Cardiac fibroblast (primary cell): ENCODE measurements at regions not wholly inside any gene's neighbourhood (a gene's known extent, or its start where the extent isn't known, plus 50 kb on each side); places are given as distances from the start of the nearest gene placed in this dataset.
A peak's percentile ranks its signal among the peaks of the same experiment; 100 is the strongest.

Experiments used
- DNase-seq, 2 donors: peaks; one replicate each; pipeline versions ENCODE4 v3.0.0 to v3.0.0-alpha.2; 2010; ENCODE audit warnings: low read depth in 2 of 2
- H3K4me3 ChIP-seq, 2 donors: replicated peaks in 1 of 2; 1 replicate in 1 of 2; 2 replicates in 1 of 2; pipeline ENCODE4 v1.5.1; 2011; ENCODE audit warnings: low read depth in 2 of 2, low read length in 2 of 2, mild to moderate bottlenecking in 2 of 2, moderate library complexity in 1 of 2
- TF ChIP-seq, protein P1 (sequence below): IDR thresholded peaks from one replicate; pipeline ENCODE4 v1.5.1; 2011; ENCODE audit warnings: low read depth, mild to moderate bottlenecking, low read length, inconsistent platforms

DNA sequence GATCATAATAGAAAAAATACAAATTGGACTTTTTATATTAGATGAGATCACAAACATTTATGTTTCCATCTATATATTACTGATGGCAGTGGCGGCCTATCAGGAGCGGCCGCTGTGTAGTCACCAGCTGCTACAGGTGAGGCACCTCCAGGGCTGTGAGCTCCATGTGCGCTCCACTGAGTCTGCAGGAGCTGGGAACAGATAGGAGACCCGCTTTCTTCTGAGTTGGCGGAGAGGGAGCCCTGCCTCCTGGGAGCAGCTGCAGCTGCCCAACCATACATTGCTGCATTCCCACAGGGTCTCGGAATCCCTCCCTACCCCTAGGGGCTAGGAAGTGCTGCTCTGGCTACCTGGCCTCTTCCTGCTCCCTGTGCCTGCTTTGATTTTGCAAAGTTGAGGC lies 812.9 kb downstream of the PDHA2 start:
- H3K4me3 ChIP-seq: no peak overlapping the region
- TF ChIP-seq, protein P1, sequence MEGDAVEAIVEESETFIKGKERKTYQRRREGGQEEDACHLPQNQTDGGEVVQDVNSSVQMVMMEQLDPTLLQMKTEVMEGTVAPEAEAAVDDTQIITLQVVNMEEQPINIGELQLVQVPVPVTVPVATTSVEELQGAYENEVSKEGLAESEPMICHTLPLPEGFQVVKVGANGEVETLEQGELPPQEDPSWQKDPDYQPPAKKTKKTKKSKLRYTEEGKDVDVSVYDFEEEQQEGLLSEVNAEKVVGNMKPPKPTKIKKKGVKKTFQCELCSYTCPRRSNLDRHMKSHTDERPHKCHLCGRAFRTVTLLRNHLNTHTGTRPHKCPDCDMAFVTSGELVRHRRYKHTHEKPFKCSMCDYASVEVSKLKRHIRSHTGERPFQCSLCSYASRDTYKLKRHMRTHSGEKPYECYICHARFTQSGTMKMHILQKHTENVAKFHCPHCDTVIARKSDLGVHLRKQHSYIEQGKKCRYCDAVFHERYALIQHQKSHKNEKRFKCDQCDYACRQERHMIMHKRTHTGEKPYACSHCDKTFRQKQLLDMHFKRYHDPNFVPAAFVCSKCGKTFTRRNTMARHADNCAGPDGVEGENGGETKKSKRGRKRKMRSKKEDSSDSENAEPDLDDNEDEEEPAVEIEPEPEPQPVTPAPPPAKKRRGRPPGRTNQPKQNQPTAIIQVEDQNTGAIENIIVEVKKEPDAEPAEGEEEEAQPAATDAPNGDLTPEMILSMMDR: no peak
- no peak for DNase-seq

DNA sequence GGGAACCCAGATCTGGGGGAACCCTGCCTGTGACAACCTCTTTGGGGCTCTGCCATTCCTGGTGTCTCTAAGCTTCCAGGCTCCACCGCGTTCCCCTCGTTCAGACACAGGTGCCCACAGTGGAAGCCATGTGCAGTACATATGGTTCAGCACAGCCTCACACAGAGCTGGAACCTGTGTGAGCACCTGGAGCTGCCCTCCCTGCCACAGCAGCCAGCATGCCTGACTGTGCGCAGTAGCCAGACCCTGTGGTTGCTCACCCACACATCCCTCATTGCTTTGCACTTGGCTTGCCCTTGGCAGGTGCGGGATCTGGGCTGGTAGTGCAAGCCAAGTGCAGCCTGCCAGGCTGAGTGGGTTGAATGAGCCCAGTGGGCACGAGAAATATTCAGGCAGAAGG lies 814.2 kb downstream of the PDHA2 start:
- DNase-seq: no peak
- H3K4me3 ChIP-seq: no peak overlapping the region
- TF ChIP-seq, protein P1: no peak

DNA sequence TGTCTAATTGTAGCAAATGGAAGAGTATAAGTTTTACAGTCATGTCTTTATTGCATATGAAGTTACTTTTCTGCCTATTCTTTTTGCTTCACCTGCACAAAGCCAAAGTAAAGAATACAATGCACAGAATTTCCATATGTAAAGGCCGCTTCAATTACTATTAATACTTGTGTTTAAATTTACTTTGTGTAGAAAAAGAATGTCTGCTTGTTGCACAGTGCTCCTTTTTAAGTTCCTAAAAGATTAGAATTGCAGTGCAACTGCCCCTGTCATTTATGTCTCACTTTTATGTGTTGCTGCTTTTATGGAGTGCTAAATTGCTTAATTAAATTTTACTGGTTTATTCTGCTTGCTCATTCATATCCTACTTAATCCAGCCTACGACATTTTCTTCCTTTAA lies 830.5 kb downstream of the PDHA2 start:
- TF ChIP-seq, protein P1: no peak
- no peak for DNase-seq
- no peak overlapping the region for H3K4me3 ChIP-seq

DNA sequence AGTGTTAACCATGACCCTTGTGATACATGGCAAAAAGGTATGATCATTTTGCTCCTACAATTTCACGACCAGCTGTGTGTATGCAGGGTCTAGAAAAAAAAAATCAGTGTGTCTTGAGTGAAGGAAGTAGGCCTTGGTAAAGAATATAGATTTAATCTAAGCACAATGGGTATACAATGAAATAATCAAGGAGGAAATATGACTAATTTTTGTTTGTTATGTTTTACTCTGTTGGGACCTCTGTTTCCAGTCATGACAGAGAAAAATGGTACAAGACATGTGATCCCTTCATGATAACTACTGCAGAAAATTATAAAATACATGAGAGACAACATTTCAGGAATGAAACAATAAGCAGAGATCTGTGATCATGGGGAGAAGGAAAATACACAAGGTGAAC lies 835.5 kb downstream of the PDHA2 start:
- DNase-seq: peak; percentile 7 to 19
- no peak overlapping the region for H3K4me3 ChIP-seq
- TF ChIP-seq, protein P1: no peak

DNA sequence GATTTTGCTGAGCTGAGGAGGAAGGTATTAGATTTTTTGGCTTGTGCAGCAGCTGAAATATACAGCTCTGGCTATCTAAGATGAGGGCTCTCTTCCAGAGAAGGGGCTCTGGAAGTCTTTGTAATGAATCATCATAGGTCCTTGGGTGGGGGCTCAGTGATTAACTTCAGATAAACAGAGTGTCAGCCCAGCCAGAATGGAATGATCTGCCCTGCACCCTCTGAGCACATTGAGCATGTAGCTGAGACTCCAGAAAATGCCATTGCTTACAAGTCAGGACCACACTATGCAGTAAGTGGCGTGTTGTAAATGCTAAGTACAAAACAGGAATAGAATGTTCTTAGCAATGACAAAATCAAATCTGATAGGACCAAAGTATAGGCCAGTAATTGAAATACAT lies 836.0 kb downstream of the PDHA2 start:
- DNase-seq: peak in 1 of 2 donors; percentile 12

DNA sequence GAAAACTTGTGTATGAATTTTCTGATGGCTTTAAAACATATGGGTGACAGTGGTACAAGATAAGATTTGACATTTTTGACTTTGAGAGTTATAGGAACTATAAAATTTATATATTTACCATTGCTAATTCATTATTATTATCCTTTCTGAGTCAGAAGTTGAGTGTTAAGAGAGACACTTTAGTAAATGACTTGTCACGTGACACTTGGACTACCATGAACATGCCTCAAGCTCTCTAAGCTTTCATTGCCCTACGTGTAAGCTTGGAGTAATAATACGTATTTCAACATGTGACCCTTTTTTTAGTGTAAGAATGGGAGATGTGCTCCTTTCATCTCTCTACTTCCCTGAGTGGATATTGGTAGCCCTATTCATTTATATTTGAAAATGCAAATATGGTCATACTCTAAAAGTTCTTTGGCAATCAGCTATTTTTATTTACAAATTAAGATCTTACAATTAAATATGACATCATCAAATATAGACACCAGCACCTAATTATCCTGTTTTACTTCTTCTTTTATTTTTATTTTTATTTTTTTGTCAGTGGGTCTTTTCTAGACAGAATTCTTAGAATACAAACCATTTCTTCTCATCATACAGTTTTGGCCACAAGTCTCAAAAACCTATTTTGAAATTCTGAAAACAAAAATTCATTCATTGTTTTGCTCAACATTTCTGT lies 837.0 kb downstream of the PDHA2 start:
- TF ChIP-seq, protein P1: no peak
- H3K4me3 ChIP-seq: no peak overlapping the region
- DNase-seq: no peak

More for the DNA sequence above, 836.0 kb downstream of the PDHA2 start:
- no peak overlapping the region for H3K4me3 ChIP-seq
- TF ChIP-seq, protein P1: no peak

DNA sequence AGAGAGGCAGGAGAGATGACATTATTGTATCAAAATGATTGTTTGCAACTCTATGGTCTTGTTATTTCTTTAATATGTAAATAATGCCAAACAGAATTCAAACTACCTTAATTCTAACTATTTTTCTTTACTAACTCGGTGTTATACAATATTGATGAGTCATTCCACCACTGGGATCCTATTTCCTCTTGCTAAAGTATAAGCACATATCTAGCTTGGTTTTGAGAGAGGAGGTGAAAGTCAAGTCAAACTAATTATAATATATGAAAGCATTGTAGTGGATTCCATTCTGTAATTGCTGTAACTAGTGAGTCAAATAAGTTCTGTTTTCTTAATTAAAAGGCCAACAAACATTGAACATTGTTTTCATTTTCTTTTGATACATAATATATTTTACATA lies 837.6 kb downstream of the PDHA2 start:
- peak; percentile 39 to 45 for DNase-seq
- TF ChIP-seq, protein P1: no peak

More for the DNA sequence above, 837.6 kb downstream of the PDHA2 start:
- no peak overlapping the region for H3K4me3 ChIP-seq
